Astrocyte of the spinal cord (primary cell): ENCODE measurements at regions not wholly inside any gene's neighbourhood (a gene's known extent, or its start where the extent isn't known, plus 50 kb on each side); places are given as distances from the start of the nearest gene placed in this dataset.

Experiments used
- DNase-seq: peaks from one replicate; pipeline ENCODE4 v3.0.0; 2011; ENCODE audit warnings: low read depth, low spot score
- H3K4me3 ChIP-seq: 2 replicates; pipeline ENCODE4 v1.5.1; 2011; ENCODE audit warnings: low read depth, mild to moderate bottlenecking, low read length, moderate library complexity
- CTCF ChIP-seq: IDR thresholded peaks from 2 replicates; pipeline ENCODE4 v1.5.1; 2012; ENCODE audit warnings: low read depth, mild to moderate bottlenecking, low read length, inconsistent platforms
- in situ Hi-C: cut with HindIII; loops from 2 replicates; pipeline ENCODE4 v1.10.0; 2017; ENCODE audit warnings: low sequenced_read_pairs

DNA sequence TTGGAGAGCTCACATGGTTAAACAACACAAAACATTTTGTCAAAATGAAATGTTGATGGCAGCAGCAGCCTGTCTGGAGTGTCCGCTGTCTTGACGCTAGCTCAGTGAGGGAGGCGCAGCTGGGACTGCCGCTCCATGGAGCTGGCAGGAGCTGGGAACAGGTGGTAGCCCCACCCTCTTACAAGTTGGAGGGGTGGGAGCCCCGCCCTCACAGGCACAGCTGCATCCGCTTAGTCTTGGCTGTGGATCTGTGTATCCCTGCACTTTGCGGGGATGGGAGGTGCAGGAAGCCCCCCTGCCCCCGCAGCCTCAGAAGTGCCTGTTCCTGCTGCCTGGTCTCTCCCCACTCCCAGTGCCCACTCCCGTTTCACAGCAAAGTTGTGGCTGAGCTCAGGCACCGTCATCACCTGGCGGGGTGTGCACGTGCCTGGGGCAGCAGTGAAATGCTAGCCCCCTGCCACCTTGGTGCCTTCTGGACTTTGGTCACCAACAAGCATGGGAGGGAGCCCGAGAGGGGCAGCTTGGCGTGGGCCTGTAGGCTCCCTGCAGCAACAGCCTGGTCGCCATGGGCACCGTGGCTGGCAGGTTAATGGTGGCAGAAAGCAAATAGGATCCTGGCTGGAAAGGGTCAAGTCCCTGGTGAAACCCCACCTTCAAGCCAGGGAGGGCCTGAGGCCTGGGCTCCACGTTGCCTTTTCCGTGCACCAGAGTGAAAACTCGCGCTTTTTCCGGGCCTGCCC lies 53.8 kb upstream of the CADM2 start:
- H3K4me3 ChIP-seq: no peak overlapping the region
- no peak for TF ChIP-seq CTCF
- DNase-seq: no peak
- in situ Hi-C loops: no loop called here

DNA sequence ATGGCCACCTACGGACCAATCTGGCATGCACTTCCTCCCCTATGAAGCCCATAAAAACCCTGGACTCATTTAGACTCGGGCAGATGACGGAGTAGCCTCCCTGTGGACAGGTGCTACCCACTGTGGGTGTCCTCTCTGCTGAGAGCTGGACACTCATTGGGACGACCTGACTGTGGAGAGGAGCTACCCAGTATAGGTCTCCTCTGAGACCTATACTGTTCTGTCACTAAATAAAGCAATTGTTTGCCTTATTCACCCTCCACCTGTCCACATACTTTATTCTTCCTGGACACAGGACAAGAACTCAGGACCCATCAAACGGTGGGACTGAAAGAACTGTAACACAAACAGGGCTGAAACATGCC lies 53.3 kb upstream of the CADM2 start:
- in situ Hi-C loops: no loop called here
- no peak for DNase-seq
- H3K4me3 ChIP-seq: no peak overlapping the region
- TF ChIP-seq CTCF: no peak

- H3K4me3 ChIP-seq: no peak overlapping the region
- TF ChIP-seq CTCF: no peak
- in situ Hi-C loops: no loop called here
- DNase-seq: no peak
Measured at GRCh38 chr3:84906065-84906464, 52.7 kb upstream of the CADM2 start.
